Motor neuron (in vitro differentiated cells): ENCODE measurements at regions not wholly inside any gene's neighbourhood (a gene's known extent, or its start where the extent isn't known, plus 50 kb on each side); places are given as distances from the start of the nearest gene placed in this dataset.
"Not testable (repeated sequence)": the region's sequence is repeated elsewhere in the genome, so short reads cannot be mapped to it uniquely, and the experiment has no call there.

Experiments used
- ATAC-seq, 8 experiments: fragments of 200-7000 bp; cut with Tn5 transposase; replicated peaks in 6 of 8; 2 replicates each; pipeline ENCODE4 v1.8.0; 2021; ENCODE audit warnings: mild to moderate bottlenecking in 8 of 8, moderate library complexity in 8 of 8
- H3K27ac ChIP-seq, 2 donors: fragments of 250-450 bp; sonication (Bioruptor Pico); 2 replicates each; pipeline ENCODE4 v1.9.0; 2021; ENCODE audit warnings: antibody characterized with exemption in 2 of 2, mild to moderate bottlenecking in 2 of 2, moderate library complexity in 1 of 2
- H3K4me1 ChIP-seq, 2 donors: fragments of 250-450 bp; sonication (Bioruptor Pico); replicated peaks in 1 of 2; 2 replicates each; pipeline ENCODE4 v1.6.1; 2021; ENCODE audit warnings: antibody characterized with exemption in 2 of 2, mild to moderate bottlenecking in 2 of 2, moderate library complexity in 1 of 2
- H3K4me3 ChIP-seq, 5 donors: fragments of 250-450 bp; sonication (Bioruptor Pico); 2 replicates each; pipeline ENCODE4 v1.9.0; 2021; ENCODE audit warnings: antibody characterized with exemption in 5 of 5, mild to moderate bottlenecking in 5 of 5, moderate library complexity in 4 of 5
- whole genome bisulfite sequencing, 10 experiments: fragments of 450-650 bp; shearing (Covaris generic); methylation state at CpG; one replicate each; pipeline ENCODE4 v1.0.0; 2022; 5-methylcytosine and 5-hydroxymethylcytosine counted together
- in situ Hi-C, 9 experiments: fragments of 400-800 bp; cut with MboI; loops; one replicate each; pipeline ENCODE4 v1.15.0; 2021; ENCODE audit warnings: low sequenced_read_pairs in 9 of 9, low pct_unique_long_range_greater_than_20kb in 2 of 9; ENCODE audit not compliant: unreplicated experiment in 9 of 9

- WGBS, 10 experiments: 21 to 100% (median 91%) methylated on average over 1 to 5 of the region's 5 CpGs; no CpG with 5 or more reads in 3 of the 10 experiments
- not testable (repeated sequence) for ATAC-seq, H3K4me1 ChIP-seq
These were observed 388.0 kb downstream of the TFAP2B start for GRCh38 chr6:51206686-51207085.

GRCh38 chr6:51209651-51210050 is 391.0 kb downstream of the TFAP2B start:
- 0 to 100% (median 11%) methylated on average over 1 of the region's 1 CpG; no CpG with 5 or more reads in 5 of the 10 experiments for WGBS, 10 experiments
- in situ Hi-C loops: no loop called here
- peaks cover 0 to 4% of the 10 kb centered on the region in 2 donors for H3K4me1 ChIP-seq
- peak in 1 of 8 experiments; percentile 41 for ATAC-seq
- no peak overlapping the region for H3K27ac ChIP-seq
- no peak overlapping the region for H3K4me3 ChIP-seq

More at GRCh38 chr6:51206686-51207085, 388.0 kb downstream of the TFAP2B start:
- H3K27ac ChIP-seq, in situ Hi-C loops, H3K4me3 ChIP-seq: not testable (repeated sequence)

GRCh38 chr6:51213811-51214210 is 395.1 kb downstream of the TFAP2B start:
- peak in 5 of 8 experiments; percentile 31 to 80 (median 53) for ATAC-seq
- Histone ChIP-seq H3K27ac (no peak overlapping the region), H3K4me1 (peaks cover 0 to 4% of the 10 kb centered on the region in 2 donors), H3K4me3 (no peak overlapping the region)
- in situ Hi-C loops: no loop called here
- 0 to 54% (median 16%) methylated on average over 1 to 10 of the region's 16 CpGs; no CpG with 5 or more reads in 1 of the 10 experiments for WGBS, 10 experiments

- H3K4me3 ChIP-seq: no peak overlapping the region
- WGBS, 10 experiments: 25 to 100% (median 75%) methylated on average over 1 to 4 of the region's 4 CpGs; no CpG with 5 or more reads in 4 of the 10 experiments
- in situ Hi-C loops: no loop called here
- ATAC-seq: no peak
- no peak overlapping the region for H3K27ac ChIP-seq
- H3K4me1 ChIP-seq: peaks cover 0 to 4% of the 10 kb centered on the region in 2 donors
These were observed 395.8 kb downstream of the TFAP2B start for GRCh38 chr6:51214442-51214841.

GRCh38 chr6:51218181-51218580 is 399.5 kb downstream of the TFAP2B start:
- 0 to 100% (median 80%) methylated on average over 1 to 3 of the region's 3 CpGs; no CpG with 5 or more reads in 1 of the 10 experiments for WGBS, 10 experiments
- H3K4me1 ChIP-seq: peaks cover 0 to 4% of the 10 kb centered on the region in 2 donors
- in situ Hi-C loops: no loop called here
- ATAC-seq: no peak
- H3K27ac ChIP-seq: no peak overlapping the region
- no peak overlapping the region for H3K4me3 ChIP-seq

- in situ Hi-C loops, H3K4me1 ChIP-seq, ATAC-seq, H3K27ac ChIP-seq, H3K4me3 ChIP-seq: not testable (repeated sequence)
- WGBS, 10 experiments: 13 to 100% (median 63%) methylated on average over 1 to 8 of the region's 19 CpGs; no CpG with 5 or more reads in 4 of the 10 experiments
These were observed 406.0 kb downstream of the TFAP2B start for GRCh38 chr6:51224580-51225240.

GRCh38 chr6:51241376-51241775 is 422.7 kb downstream of the TFAP2B start:
- in situ Hi-C loops: no loop called here
- Histone ChIP-seq H3K27ac (no peak overlapping the region), H3K4me1 (peaks cover 0 to 5% of the 10 kb centered on the region in 2 donors), H3K4me3 (no peak overlapping the region)
- no peak for ATAC-seq

- in situ Hi-C loops: no loop called here
- H3K4me1 ChIP-seq: no peaks in the 10 kb centered on the region
- ATAC-seq: no peak
- H3K27ac ChIP-seq: no peak overlapping the region
- H3K4me3 ChIP-seq: no peak overlapping the region
These were observed 431.1 kb downstream of the TFAP2B start for GRCh38 chr6:51249798-51250197.

GRCh38 chr6:51250317-51250716 is 431.6 kb downstream of the TFAP2B start:
- in situ Hi-C loops: no loop called here
- no peak overlapping the region for H3K4me3 ChIP-seq
- no peaks in the 10 kb centered on the region for H3K4me1 ChIP-seq
- WGBS, 10 experiments: 23 to 86% (median 71%) methylated on average over 1 to 4 of the region's 4 CpGs; no CpG with 5 or more reads in 1 of the 10 experiments
- ATAC-seq: no peak
- no peak overlapping the region for H3K27ac ChIP-seq

- 13 to 100% (median 63%) methylated on average over 1 to 2 of the region's 2 CpGs; no CpG with 5 or more reads in 2 of the 10 experiments for WGBS, 10 experiments
- in situ Hi-C loops: no loop called here
- ATAC-seq: no peak
- Histone ChIP-seq H3K27ac (no peak overlapping the region), H3K4me1 (peaks cover 0 to 12% of the 10 kb centered on the region in 2 donors), H3K4me3 (no peak overlapping the region)
These were observed 439.3 kb downstream of the TFAP2B start for GRCh38 chr6:51257938-51258337.

- in situ Hi-C loops: no loop called here
- ATAC-seq: no peak
- Histone ChIP-seq H3K4me1 (peaks cover 0 to 12% of the 10 kb centered on the region in 2 donors), H3K4me3 (no peak overlapping the region), H3K27ac (no peak overlapping the region)
- 0 to 100% (median 89%) methylated on average over 1 to 3 of the region's 3 CpGs; no CpG with 5 or more reads in 4 of the 10 experiments for WGBS, 10 experiments
These were observed 441.3 kb downstream of the TFAP2B start for GRCh38 chr6:51260003-51260402.

GRCh38 chr6:51261691-51262090 is 443.0 kb downstream of the TFAP2B start:
- in situ Hi-C loops: no loop called here
- Histone ChIP-seq H3K27ac (no peak overlapping the region), H3K4me1 (peaks cover 2 to 15% of the 10 kb centered on the region in 2 donors), H3K4me3 (no peak overlapping the region)
- WGBS, 10 experiments: 28 to 100% (median 79%) methylated on average over 2 to 4 of the region's 5 CpGs
- no peak for ATAC-seq

- 0 to 100% (median 92%) methylated on average over 1 to 4 of the region's 4 CpGs; no CpG with 5 or more reads in 3 of the 10 experiments for WGBS, 10 experiments
- Histone ChIP-seq H3K4me3 (no peak overlapping the region), H3K27ac (no peak overlapping the region), H3K4me1 (peaks cover 14 to 33% of the 10 kb centered on the region in 2 donors)
- in situ Hi-C loops: no loop called here
- ATAC-seq: no peak
These were observed 446.8 kb downstream of the TFAP2B start for GRCh38 chr6:51265426-51265825.

GRCh38 chr6:51266604-51267003 is 447.9 kb downstream of the TFAP2B start:
- 0 to 100% (median 18%) methylated on average over 1 of the region's 1 CpG; no CpG with 5 or more reads in 2 of the 10 experiments for WGBS, 10 experiments
- in situ Hi-C loops: no loop called here
- no peak overlapping the region for H3K27ac ChIP-seq
- peaks cover 14 to 25% of the 10 kb centered on the region in 2 donors for H3K4me1 ChIP-seq
- H3K4me3 ChIP-seq: no peak overlapping the region
- ATAC-seq: peak in 4 of 8 experiments; percentile 26 to 79 (median 46)
